ENCODE measurements at regions not wholly inside any gene's neighbourhood (a gene's known extent, or its start where the extent isn't known, plus 50 kb on each side); places are given as distances from the start of the nearest gene placed in this dataset.

GRCh38 chr1:164101802-164102201, 457.2 kb upstream of the PBX1 start:
- TF ChIP-seq POLR2A (IDR thresholded peaks at IDR 0.05; ENCODE audit: low read depth, low read length): no peak
- TF ChIP-seq POLR2AphosphoS5 (IDR thresholded peaks at IDR 0.05; ENCODE audit: low read depth, low read length): no peak
- TF ChIP-seq TAF1 (IDR thresholded peaks at IDR 0.05; ENCODE audit: low read depth, low read length): no peak
- TF ChIP-seq PAX5 (IDR thresholded peaks at IDR 0.05; ENCODE audit: insufficient read depth, low read length, severe bottlenecking): no peak
